ENCODE measurements at regions not wholly inside any gene's neighbourhood (a gene's known extent, or its start where the extent isn't known, plus 50 kb on each side); places are given as distances from the start of the nearest gene placed in this dataset.
"Not testable (repeated sequence)": the region's sequence is repeated elsewhere in the genome, so short reads cannot be mapped to it uniquely, and the experiment has no call there.

GRCh38 chr4:77248805-77249204 lies 91.8 kb downstream of the CCNG2 start:
- no peak overlapping the region for H3K27ac ChIP-seq
- H3K36me3 ChIP-seq (ENCODE audit: low read depth) = no peaks in the 10 kb centered on the region
- TF ChIP-seq EZH2phosphoT487 (IDR thresholded peaks at IDR 0.05; ENCODE audit: insufficient read depth, low read depth) = no peak
- no peak for TF ChIP-seq EZH2 (IDR thresholded peaks at IDR 0.05; ENCODE audit: insufficient read depth, poor library complexity, severe bottlenecking)
- in situ Hi-C loops (cut with MboI) = no loop called here
- H3K9me2 ChIP-seq (ENCODE audit: insufficient read depth) = no peaks in the 10 kb centered on the region
- no peaks in the 10 kb centered on the region for H3F3A ChIP-seq (ENCODE audit: insufficient read depth)
- no peaks in the 10 kb centered on the region for H3K4me1 ChIP-seq (ENCODE audit: insufficient read depth)
- H3K4me3 ChIP-seq = no peak overlapping the region
- no peak overlapping the region for H3K4me2 ChIP-seq (ENCODE audit: unreplicated experiment)
- H2AFZ ChIP-seq = no peak overlapping the region
- H3K79me2 ChIP-seq (ENCODE audit: insufficient read depth) = no peaks in the 10 kb centered on the region
- WGBS, 2 experiments (ENCODE audit: low coverage in 1 of 2, low lambda C conversion rate in 2 of 2, missing lambda C conversion rate in 2 of 2) = 37 to 39% methylated on average over 4 of the region's 4 CpGs
- no peaks in the 10 kb centered on the region for H4K20me1 ChIP-seq (ENCODE audit: insufficient read depth)
- H3K9me3 ChIP-seq (ENCODE audit: low read depth) = no peaks in the 10 kb centered on the region
- peaks cover 19% of the 10 kb centered on the region for H3K27me3 ChIP-seq (replicated peaks; ENCODE audit: insufficient read depth)
- no peak for DNase-seq
- no peak overlapping the region for H3K9ac ChIP-seq

- WGBS, 2 experiments (ENCODE audit: low coverage in 1 of 2, low lambda C conversion rate in 2 of 2, missing lambda C conversion rate in 2 of 2) = 10 to 17% methylated on average over 3 of the region's 3 CpGs
- H3K9me2 ChIP-seq (ENCODE audit: insufficient read depth) = no peaks in the 10 kb centered on the region
- no peak overlapping the region for H3K4me2 ChIP-seq (ENCODE audit: unreplicated experiment)
- H3K79me2 ChIP-seq (ENCODE audit: insufficient read depth) = no peaks in the 10 kb centered on the region
- H3K27me3 ChIP-seq (replicated peaks; ENCODE audit: insufficient read depth) = peaks cover 9% of the 10 kb centered on the region
- no peaks in the 10 kb centered on the region for H4K20me1 ChIP-seq (ENCODE audit: insufficient read depth)
- H3F3A ChIP-seq (ENCODE audit: insufficient read depth) = no peaks in the 10 kb centered on the region
- in situ Hi-C loops (cut with MboI) = no loop called here
- no peaks in the 10 kb centered on the region for H3K36me3 ChIP-seq (ENCODE audit: low read depth)
- no peak for TF ChIP-seq EZH2 (IDR thresholded peaks at IDR 0.05; ENCODE audit: insufficient read depth, poor library complexity, severe bottlenecking)
- TF ChIP-seq EZH2phosphoT487 (IDR thresholded peaks at IDR 0.05; ENCODE audit: insufficient read depth, low read depth) = no peak
- H3K4me3 ChIP-seq = no peak overlapping the region
- no peak overlapping the region for H2AFZ ChIP-seq
- no peak overlapping the region for H3K9ac ChIP-seq
- no peak for DNase-seq
- H3K9me3 ChIP-seq (ENCODE audit: low read depth) = no peaks in the 10 kb centered on the region
- H3K4me1 ChIP-seq (ENCODE audit: insufficient read depth) = no peaks in the 10 kb centered on the region
- no peak overlapping the region for H3K27ac ChIP-seq
Measured at GRCh38 chr4:77251751-77252150, 94.7 kb downstream of the CCNG2 start.

- no peak overlapping the region for H3K27ac ChIP-seq
- no peaks in the 10 kb centered on the region for H4K20me1 ChIP-seq (ENCODE audit: insufficient read depth)
- no peak overlapping the region for H3K4me2 ChIP-seq (ENCODE audit: unreplicated experiment)
- H3K36me3 ChIP-seq (ENCODE audit: low read depth) = no peaks in the 10 kb centered on the region
- WGBS, 2 experiments (ENCODE audit: low coverage in 1 of 2, low lambda C conversion rate in 2 of 2, missing lambda C conversion rate in 2 of 2) = 58 to 73% methylated on average over 2 of the region's 2 CpGs
- no peaks in the 10 kb centered on the region for H3F3A ChIP-seq (ENCODE audit: insufficient read depth)
- DNase-seq = no peak
- no peaks in the 10 kb centered on the region for H3K79me2 ChIP-seq (ENCODE audit: insufficient read depth)
- no peaks in the 10 kb centered on the region for H3K4me1 ChIP-seq (ENCODE audit: insufficient read depth)
- H3K27me3 ChIP-seq (replicated peaks; ENCODE audit: insufficient read depth) = peaks cover 9% of the 10 kb centered on the region; the same call in 1 of the 2 replicates
- TF ChIP-seq EZH2 (IDR thresholded peaks at IDR 0.05; ENCODE audit: insufficient read depth, poor library complexity, severe bottlenecking) (no peak), EZH2phosphoT487 (IDR thresholded peaks at IDR 0.05; ENCODE audit: insufficient read depth, low read depth) (no peak)
- no peaks in the 10 kb centered on the region for H3K9me3 ChIP-seq (ENCODE audit: low read depth)
- H3K9me2 ChIP-seq (ENCODE audit: insufficient read depth) = no peaks in the 10 kb centered on the region
- H2AFZ ChIP-seq = no peak overlapping the region
- in situ Hi-C loops (cut with MboI) = no loop called here
- no peak overlapping the region for H3K9ac ChIP-seq
- H3K4me3 ChIP-seq = no peak overlapping the region
Measured at GRCh38 chr4:77263247-77263646, 106.2 kb downstream of the CCNG2 start.

- WGBS, 2 experiments (ENCODE audit: low coverage in 1 of 2, low lambda C conversion rate in 2 of 2, missing lambda C conversion rate in 2 of 2) = 43 to 61% methylated on average over 4 of the region's 4 CpGs
- H3F3A ChIP-seq (ENCODE audit: insufficient read depth); H4K20me1 ChIP-seq (ENCODE audit: insufficient read depth); H3K79me2 ChIP-seq (ENCODE audit: insufficient read depth); H3K9ac ChIP-seq; H3K36me3 ChIP-seq (ENCODE audit: low read depth); H3K9me2 ChIP-seq (ENCODE audit: insufficient read depth); DNase-seq; H3K4me1 ChIP-seq (ENCODE audit: insufficient read depth); H3K4me3 ChIP-seq; H2AFZ ChIP-seq; H3K27me3 ChIP-seq (replicated peaks; ENCODE audit: insufficient read depth); H3K27ac ChIP-seq; in situ Hi-C loops (cut with MboI); H3K4me2 ChIP-seq (ENCODE audit: unreplicated experiment); H3K9me3 ChIP-seq (ENCODE audit: low read depth): not testable (repeated sequence)
Measured at GRCh38 chr4:77263976-77264375, 107.0 kb downstream of the CCNG2 start.

GRCh38 chr4:77264826-77265225 lies 107.8 kb downstream of the CCNG2 start:
- Histone ChIP-seq H2AFZ (no peak overlapping the region), H3K9me2 (ENCODE audit: insufficient read depth) (no peaks in the 10 kb centered on the region), H3K79me2 (ENCODE audit: insufficient read depth) (no peaks in the 10 kb centered on the region), H3F3A (ENCODE audit: insufficient read depth) (no peaks in the 10 kb centered on the region), H3K27me3 (replicated peaks; ENCODE audit: insufficient read depth) (peaks cover 9% of the 10 kb centered on the region), H3K9ac (no peak overlapping the region), H3K27ac (no peak overlapping the region), H4K20me1 (ENCODE audit: insufficient read depth) (no peaks in the 10 kb centered on the region), H3K4me2 (ENCODE audit: unreplicated experiment) (no peak overlapping the region), H3K36me3 (ENCODE audit: low read depth) (no peaks in the 10 kb centered on the region), H3K4me3 (no peak overlapping the region), H3K9me3 (ENCODE audit: low read depth) (no peaks in the 10 kb centered on the region), H3K4me1 (ENCODE audit: insufficient read depth) (no peaks in the 10 kb centered on the region)
- in situ Hi-C loops (cut with MboI) = no loop called here
- peak; percentile 4 for DNase-seq
- WGBS, 2 experiments (ENCODE audit: low coverage in 1 of 2, low lambda C conversion rate in 2 of 2, missing lambda C conversion rate in 2 of 2) = 54 to 65% methylated on average over 2 of the region's 2 CpGs
- TF ChIP-seq EZH2 (IDR thresholded peaks at IDR 0.05; ENCODE audit: insufficient read depth, poor library complexity, severe bottlenecking) (no peak), EZH2phosphoT487 (IDR thresholded peaks at IDR 0.05; ENCODE audit: insufficient read depth, low read depth) (no peak)

Measured in GM23248 (cell line).